ENCODE measurements at regions not wholly inside any gene's neighbourhood (a gene's known extent, or its start where the extent isn't known, plus 50 kb on each side); places are given as distances from the start of the nearest gene placed in this dataset.

GRCh38 chr12:78441737-78442453 lies 422.7 kb upstream of the SYT1 start:
- no peak overlapping the region for H4K8ac ChIP-seq (ENCODE audit: low read length)
- no peak overlapping the region for H4K91ac ChIP-seq (ENCODE audit: low read length)
- H3K27ac ChIP-seq (ENCODE audit: low read length, poor library complexity, severe bottlenecking), result no peak overlapping the region
- no peaks in the 10 kb centered on the region for H3K79me1 ChIP-seq (replicated peaks; ENCODE audit: low read length, poor library complexity, severe bottlenecking)
- H3K4ac ChIP-seq (ENCODE audit: low read depth in 1 of 2, low read length in 2 of 2), result no peak overlapping the region
- H3K9me3 ChIP-seq (ENCODE audit: control insufficient read depth, low read length), result peaks cover 20% of the 10 kb centered on the region
- H3K27me3 ChIP-seq (ENCODE audit: control insufficient read depth in 1 of 2, insufficient read depth in 1 of 2, low read length in 2 of 2), result no peaks in the 10 kb centered on the region
- H2BK12ac ChIP-seq (ENCODE audit: low read length in 2 of 2), result no peak overlapping the region
- H3K23ac ChIP-seq (ENCODE audit: low read length in 2 of 2), result no peak overlapping the region
- no peak overlapping the region for H2AK5ac ChIP-seq (ENCODE audit: low read length, severe bottlenecking)
- H2AFZ ChIP-seq (ENCODE audit: low read depth, low read length), result no peak overlapping the region
- H3K4me1 ChIP-seq (ENCODE audit: control insufficient read depth, insufficient read depth, low read depth, low read length), result peaks cover 7% of the 10 kb centered on the region
- H2BK5ac ChIP-seq (ENCODE audit: low read depth, low read length, poor library complexity, severe bottlenecking), result no peak overlapping the region
- H3K14ac ChIP-seq (ENCODE audit: low read length in 2 of 2), result no peak overlapping the region
- H3K18ac ChIP-seq (ENCODE audit: low read depth in 1 of 2, low read length in 2 of 2), result no peak overlapping the region
- 76% methylated on average over 3 of the region's 3 CpGs for WGBS
- H3K36me3 ChIP-seq (ENCODE audit: control insufficient read depth in 1 of 2, insufficient read depth in 2 of 2, low read depth in 1 of 2, low read length in 2 of 2), result no peaks in the 10 kb centered on the region
- H2BK15ac ChIP-seq (ENCODE audit: low read depth, poor library complexity, severe bottlenecking), result no peak overlapping the region
- DNase-seq, result no peak
- no peak overlapping the region for H3K9ac ChIP-seq (ENCODE audit: low read length)
- H3K4me2 ChIP-seq (ENCODE audit: low read length, poor library complexity, severe bottlenecking), result no peak overlapping the region
- H2BK120ac ChIP-seq (ENCODE audit: low read depth, low read length), result no peak overlapping the region
- no peak overlapping the region for H3K4me3 ChIP-seq (ENCODE audit: insufficient read depth in 1 of 2, low read depth in 1 of 2, low read length in 2 of 2)

- Histone ChIP-seq H3K18ac (ENCODE audit: low read depth in 1 of 2, low read length in 2 of 2) (no peak overlapping the region), H2BK120ac (ENCODE audit: low read depth, low read length) (no peak overlapping the region), H3K79me1 (replicated peaks; ENCODE audit: low read length, poor library complexity, severe bottlenecking) (no peaks in the 10 kb centered on the region), H2BK12ac (ENCODE audit: low read length in 2 of 2) (no peak overlapping the region), H3K4me1 (ENCODE audit: control insufficient read depth, insufficient read depth, low read depth, low read length) (peaks cover 7% of the 10 kb centered on the region), H3K4me3 (ENCODE audit: insufficient read depth in 1 of 2, low read depth in 1 of 2, low read length in 2 of 2) (no peak overlapping the region), H2AFZ (ENCODE audit: low read depth, low read length) (no peak overlapping the region), H3K4me2 (ENCODE audit: low read length, poor library complexity, severe bottlenecking) (no peak overlapping the region), H3K9me3 (ENCODE audit: control insufficient read depth, low read length) (peaks cover 18% of the 10 kb centered on the region), H3K14ac (ENCODE audit: low read length in 2 of 2) (no peak overlapping the region), H2BK15ac (ENCODE audit: low read depth, poor library complexity, severe bottlenecking) (no peak overlapping the region), H3K27me3 (ENCODE audit: control insufficient read depth in 1 of 2, insufficient read depth in 1 of 2, low read length in 2 of 2) (no peaks in the 10 kb centered on the region), H2AK5ac (ENCODE audit: low read length, severe bottlenecking) (no peak overlapping the region), H3K36me3 (ENCODE audit: control insufficient read depth in 1 of 2, insufficient read depth in 2 of 2, low read depth in 1 of 2, low read length in 2 of 2) (no peaks in the 10 kb centered on the region), H3K23ac (ENCODE audit: low read length in 2 of 2) (no peak overlapping the region), H4K91ac (ENCODE audit: low read length) (no peak overlapping the region), H3K4ac (ENCODE audit: low read depth in 1 of 2, low read length in 2 of 2) (no peak overlapping the region), H4K8ac (ENCODE audit: low read length) (no peak overlapping the region), H3K27ac (ENCODE audit: low read length, poor library complexity, severe bottlenecking) (no peak overlapping the region), H2BK5ac (ENCODE audit: low read depth, low read length, poor library complexity, severe bottlenecking) (no peak overlapping the region), H3K9ac (ENCODE audit: low read length) (no peak overlapping the region)
- WGBS, result 0% methylated on average over 1 of the region's 1 CpG
- DNase-seq, result peak; percentile 37
Observed at GRCh38 chr12:78442454-78442801, 422.1 kb upstream of the SYT1 start.

- Histone ChIP-seq H2AK5ac (ENCODE audit: low read length, severe bottlenecking) (no peak overlapping the region), H4K8ac (ENCODE audit: low read length) (no peak overlapping the region)
Observed at GRCh38 chr12:78446555-78446954, 418.0 kb upstream of the SYT1 start.

GRCh38 chr12:78447373-78447772 lies 417.2 kb upstream of the SYT1 start:
- Histone ChIP-seq H2BK15ac (ENCODE audit: low read depth, poor library complexity, severe bottlenecking) (no peak overlapping the region), H2AFZ (ENCODE audit: low read depth, low read length) (no peak overlapping the region), H3K9ac (ENCODE audit: low read length) (no peak overlapping the region), H3K27ac (ENCODE audit: low read length, poor library complexity, severe bottlenecking) (no peak overlapping the region), H3K4ac (ENCODE audit: low read depth in 1 of 2, low read length in 2 of 2) (no peak overlapping the region), H3K36me3 (ENCODE audit: control insufficient read depth in 1 of 2, insufficient read depth in 2 of 2, low read depth in 1 of 2, low read length in 2 of 2) (no peaks in the 10 kb centered on the region), H3K9me3 (ENCODE audit: control insufficient read depth, low read length) (no peaks in the 10 kb centered on the region), H4K8ac (ENCODE audit: low read length) (no peak overlapping the region), H3K4me3 (ENCODE audit: insufficient read depth in 1 of 2, low read depth in 1 of 2, low read length in 2 of 2) (no peak overlapping the region), H4K91ac (ENCODE audit: low read length) (no peak overlapping the region), H2AK5ac (ENCODE audit: low read length, severe bottlenecking) (no peak overlapping the region), H3K4me1 (ENCODE audit: control insufficient read depth, insufficient read depth, low read depth, low read length) (no peaks in the 10 kb centered on the region), H3K4me2 (ENCODE audit: low read length, poor library complexity, severe bottlenecking) (no peak overlapping the region), H2BK5ac (ENCODE audit: low read depth, low read length, poor library complexity, severe bottlenecking) (no peak overlapping the region), H2BK120ac (ENCODE audit: low read depth, low read length) (no peak overlapping the region), H3K23ac (ENCODE audit: low read length in 2 of 2) (no peak overlapping the region), H3K18ac (ENCODE audit: low read depth in 1 of 2, low read length in 2 of 2) (no peak overlapping the region), H2BK12ac (ENCODE audit: low read length in 2 of 2) (no peak overlapping the region), H3K14ac (ENCODE audit: low read length in 2 of 2) (no peak overlapping the region), H3K79me1 (replicated peaks; ENCODE audit: low read length, poor library complexity, severe bottlenecking) (no peaks in the 10 kb centered on the region), H3K27me3 (ENCODE audit: control insufficient read depth in 1 of 2, insufficient read depth in 1 of 2, low read length in 2 of 2) (no peaks in the 10 kb centered on the region)
- DNase-seq, result no peak
- 92% methylated on average over 1 of the region's 1 CpG for WGBS

More at GRCh38 chr12:78446555-78446954, 418.0 kb upstream of the SYT1 start:
- Histone ChIP-seq H2AFZ (ENCODE audit: low read depth, low read length) (no peak overlapping the region), H2BK120ac (ENCODE audit: low read depth, low read length) (no peak overlapping the region), H3K4me1 (ENCODE audit: control insufficient read depth, insufficient read depth, low read depth, low read length) (no peaks in the 10 kb centered on the region), H3K4ac (ENCODE audit: low read depth in 1 of 2, low read length in 2 of 2) (no peak overlapping the region), H3K27ac (ENCODE audit: low read length, poor library complexity, severe bottlenecking) (no peak overlapping the region), H3K4me2 (ENCODE audit: low read length, poor library complexity, severe bottlenecking) (no peak overlapping the region), H3K27me3 (ENCODE audit: control insufficient read depth in 1 of 2, insufficient read depth in 1 of 2, low read length in 2 of 2) (no peaks in the 10 kb centered on the region), H3K9me3 (ENCODE audit: control insufficient read depth, low read length) (no peaks in the 10 kb centered on the region), H3K79me1 (replicated peaks; ENCODE audit: low read length, poor library complexity, severe bottlenecking) (no peaks in the 10 kb centered on the region), H3K14ac (ENCODE audit: low read length in 2 of 2) (no peak overlapping the region), H3K4me3 (ENCODE audit: insufficient read depth in 1 of 2, low read depth in 1 of 2, low read length in 2 of 2) (no peak overlapping the region), H2BK15ac (ENCODE audit: low read depth, poor library complexity, severe bottlenecking) (no peak overlapping the region), H3K9ac (ENCODE audit: low read length) (no peak overlapping the region), H2BK5ac (ENCODE audit: low read depth, low read length, poor library complexity, severe bottlenecking) (no peak overlapping the region), H3K23ac (ENCODE audit: low read length in 2 of 2) (no peak overlapping the region), H3K36me3 (ENCODE audit: control insufficient read depth in 1 of 2, insufficient read depth in 2 of 2, low read depth in 1 of 2, low read length in 2 of 2) (no peaks in the 10 kb centered on the region), H3K18ac (ENCODE audit: low read depth in 1 of 2, low read length in 2 of 2) (no peak overlapping the region), H4K91ac (ENCODE audit: low read length) (no peak overlapping the region), H2BK12ac (ENCODE audit: low read length in 2 of 2) (no peak overlapping the region)
- 94% methylated on average over 2 of the region's 2 CpGs for WGBS
- no peak for DNase-seq

Measured in mesenchymal stem cell (in vitro differentiated cells and primary cell).